Activated T-helper 1 cell treated with anti-CD3 and anti-CD28 coated beads, Interleukin-12 subunit alpha, Interleukin-12 subunit beta, Interleukin-2, Interleukin-4 antibody, amounts not matched to agents 30 ng/mL and 10 ng/mL and 1 ng/mL, durations not matched to agents 14 hours and 24 hours and 36 hours (primary cell): ENCODE measurements at regions not wholly inside any gene's neighbourhood (a gene's known extent, or its start where the extent isn't known, plus 50 kb on each side); places are given as distances from the start of the nearest gene placed in this dataset.
"Not testable (repeated sequence)": the region's sequence is repeated elsewhere in the genome, so short reads cannot be mapped to it uniquely, and the experiment has no call there.

Source experiments
- DNase-seq: peaks from one replicate; pipeline ENCODE4 v3.0.0; 2021; ENCODE audit warnings: low spot score
- H3K27ac Mint-ChIP-seq: one replicate; pipeline ENCODE4 v1.8.0; 2021; ENCODE audit warnings: mild to moderate bottlenecking, mixed read lengths
- H3K27me3 Mint-ChIP-seq: one replicate; pipeline ENCODE4 v1.8.0; 2022; ENCODE audit warnings: mild to moderate bottlenecking, moderate library complexity, mixed read lengths; ENCODE audit not compliant: insufficient read depth
- H3K36me3 Mint-ChIP-seq: one replicate; pipeline ENCODE4 v1.8.0; 2021; ENCODE audit warnings: low read depth, mixed read lengths
- H3K4me1 Mint-ChIP-seq: one replicate; pipeline ENCODE4 v1.8.0; 2021; ENCODE audit warnings: low read depth, mixed read lengths
- H3K4me3 Mint-ChIP-seq: one replicate; pipeline ENCODE4 v1.8.0; 2021; ENCODE audit warnings: mild to moderate bottlenecking, moderate library complexity, mixed read lengths
- H3K9me3 Mint-ChIP-seq: one replicate; pipeline ENCODE4 v1.8.0; 2021; ENCODE audit warnings: mixed read lengths
- intact Hi-C: fragments of 100-400 bp; cut with micrococcal nuclease; formaldehyde crosslinking; loops from one replicate; pipeline ENCODE4 v1.15.1; 2024

GRCh38 chrX:80508083-80508482, 87.8 kb downstream of the TENT5D start:
- H3K27me3 Mint-ChIP-seq, H3K9me3 Mint-ChIP-seq, H3K4me3 Mint-ChIP-seq, H3K27ac Mint-ChIP-seq, DNase-seq, H3K36me3 Mint-ChIP-seq, intact Hi-C loops, H3K4me1 Mint-ChIP-seq: not testable (repeated sequence)

DNA sequence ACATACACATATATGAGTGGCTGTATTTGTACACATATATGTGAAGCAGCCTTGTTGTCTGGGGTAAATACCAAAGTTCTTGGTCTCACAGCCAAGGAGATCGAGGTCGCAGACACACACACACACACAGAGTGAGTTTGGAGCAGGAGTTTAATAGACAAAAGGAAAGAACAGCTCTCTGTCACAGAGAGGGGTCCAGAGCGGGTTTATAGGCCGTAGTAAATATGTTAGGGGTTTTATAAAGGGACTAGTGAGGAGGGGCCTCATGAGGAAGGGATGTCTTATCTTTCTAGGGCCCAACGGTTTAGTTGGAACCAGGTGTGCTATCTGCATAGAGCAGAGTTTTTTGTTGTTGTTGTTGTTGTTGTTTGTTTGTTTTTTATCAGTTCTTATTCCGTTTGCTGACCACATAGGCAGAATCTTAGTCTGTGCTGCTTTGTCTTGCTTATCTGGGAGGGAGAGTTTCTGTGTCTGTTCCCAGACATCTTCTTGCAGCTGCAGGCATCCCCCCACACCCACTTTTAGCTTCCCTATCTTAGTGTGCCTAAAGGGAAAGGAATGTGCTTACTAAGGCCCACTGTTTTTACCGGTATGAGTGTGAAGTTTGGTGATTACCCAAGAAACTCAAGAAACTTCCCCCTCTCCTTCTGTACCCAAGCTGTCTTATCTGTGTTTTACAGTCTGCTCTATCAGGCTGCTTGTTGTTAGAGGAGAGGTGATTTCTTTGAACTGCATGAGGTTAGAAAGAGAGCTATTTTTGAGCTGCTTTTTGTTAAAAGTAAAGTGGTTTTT, 91.9 kb downstream of the TENT5D start:
- Mint-ChIP-seq H3K4me3 (no peak overlapping the region), H3K36me3 (no peaks in the 10 kb centered on the region), H3K4me1 (no peaks in the 10 kb centered on the region), H3K9me3 (no peaks in the 10 kb centered on the region), H3K27me3 (no peaks in the 10 kb centered on the region), H3K27ac (no peak overlapping the region)
- no peak for DNase-seq
- intact Hi-C loops, result no loop called here

DNA sequence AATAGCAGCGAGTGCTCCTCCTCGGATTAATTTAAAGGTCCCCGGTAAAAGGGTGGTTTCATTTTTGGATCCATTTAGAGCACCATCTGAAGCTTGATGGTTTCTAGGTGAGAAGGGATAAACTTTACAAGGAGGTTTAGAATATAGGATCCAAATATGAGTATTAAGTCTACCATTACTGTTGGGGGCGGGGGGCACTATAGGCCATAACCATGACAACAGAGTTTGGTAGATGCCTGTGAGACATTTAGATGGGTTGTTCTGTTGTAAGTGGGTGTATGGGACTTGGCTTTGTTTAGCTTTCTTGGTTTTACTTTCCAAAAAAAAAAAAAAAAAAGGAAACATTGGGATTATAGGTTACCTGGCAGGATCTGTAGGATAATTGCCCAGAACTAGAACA, 92.7 kb downstream of the TENT5D start:
- no peak for DNase-seq
- Mint-ChIP-seq H3K27ac (no peak overlapping the region), H3K27me3 (no peaks in the 10 kb centered on the region), H3K9me3 (no peaks in the 10 kb centered on the region), H3K36me3 (no peaks in the 10 kb centered on the region), H3K4me3 (no peak overlapping the region), H3K4me1 (no peaks in the 10 kb centered on the region)
- intact Hi-C loops, result no loop called here

GRCh38 chrX:80513625-80514024, 93.4 kb downstream of the TENT5D start:
- no peak overlapping the region for H3K27ac Mint-ChIP-seq
- H3K9me3 Mint-ChIP-seq, result no peaks in the 10 kb centered on the region
- H3K36me3 Mint-ChIP-seq, result no peaks in the 10 kb centered on the region

GRCh38 chrX:80537096-80537495, 116.8 kb downstream of the TENT5D start:
- no peak overlapping the region for H3K4me3 Mint-ChIP-seq

More at GRCh38 chrX:80513625-80514024, 93.4 kb downstream of the TENT5D start:
- intact Hi-C loops, result no loop called here
- Mint-ChIP-seq H3K4me1 (no peaks in the 10 kb centered on the region), H3K27me3 (no peaks in the 10 kb centered on the region), H3K4me3 (no peak overlapping the region)
- DNase-seq, result no peak

GRCh38 chrX:80550722-80551121, 130.5 kb downstream of the TENT5D start:
- no peaks in the 10 kb centered on the region for H3K4me1 Mint-ChIP-seq
- no peaks in the 10 kb centered on the region for H3K27me3 Mint-ChIP-seq
- intact Hi-C loops, result no loop called here
- no peaks in the 10 kb centered on the region for H3K36me3 Mint-ChIP-seq
- H3K4me3 Mint-ChIP-seq, result no peak overlapping the region
- H3K9me3 Mint-ChIP-seq, result no peaks in the 10 kb centered on the region
- H3K27ac Mint-ChIP-seq, result no peak overlapping the region
- DNase-seq, result no peak

More at GRCh38 chrX:80537096-80537495, 116.8 kb downstream of the TENT5D start:
- intact Hi-C loops, result no loop called here
- Mint-ChIP-seq H3K27me3 (no peaks in the 10 kb centered on the region), H3K9me3 (no peaks in the 10 kb centered on the region), H3K27ac (no peak overlapping the region), H3K36me3 (no peaks in the 10 kb centered on the region), H3K4me1 (no peaks in the 10 kb centered on the region)
- DNase-seq, result no peak

- no peak overlapping the region for H3K4me3 Mint-ChIP-seq
- no peaks in the 10 kb centered on the region for H3K4me1 Mint-ChIP-seq
- H3K9me3 Mint-ChIP-seq, result no peaks in the 10 kb centered on the region
- intact Hi-C loops, result no loop called here
- no peak overlapping the region for H3K27ac Mint-ChIP-seq
- DNase-seq, result no peak
- H3K36me3 Mint-ChIP-seq, result no peaks in the 10 kb centered on the region
- no peaks in the 10 kb centered on the region for H3K27me3 Mint-ChIP-seq
Measured at GRCh38 chrX:80556148-80556547, 135.9 kb downstream of the TENT5D start.

DNA sequence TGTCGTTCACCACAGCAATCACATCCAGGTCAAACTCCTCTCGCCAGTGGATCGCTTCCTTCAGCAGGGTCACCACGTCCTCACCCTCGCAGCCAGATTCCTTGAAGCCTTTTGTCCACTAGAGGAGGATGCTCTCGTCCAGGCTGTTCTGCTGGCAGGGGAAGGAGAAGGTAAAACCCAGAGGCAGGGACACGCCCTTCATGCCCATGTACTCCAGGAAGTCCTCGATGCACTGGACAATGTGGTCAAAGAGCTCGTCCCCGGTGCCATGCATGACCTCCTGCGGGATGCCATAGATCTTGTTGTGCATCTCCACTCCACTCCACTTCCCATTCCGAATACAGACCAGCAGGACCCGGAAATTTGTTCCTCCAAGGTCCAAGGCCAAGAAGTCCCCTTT, 152.4 kb downstream of the TENT5D start:
- DNase-seq, result no peak
- peaks cover 1% of the 10 kb centered on the region for H3K27me3 Mint-ChIP-seq
- no peaks in the 10 kb centered on the region for H3K36me3 Mint-ChIP-seq
- H3K4me3 Mint-ChIP-seq, result no peak overlapping the region
- intact Hi-C loops, result no loop called here
- H3K27ac Mint-ChIP-seq, result no peak overlapping the region
- peaks cover 4% of the 10 kb centered on the region for H3K9me3 Mint-ChIP-seq
- no peaks in the 10 kb centered on the region for H3K4me1 Mint-ChIP-seq

- no peak for DNase-seq
- Mint-ChIP-seq H3K27ac (no peak overlapping the region), H3K4me3 (no peak overlapping the region), H3K9me3 (peaks cover 4% of the 10 kb centered on the region), H3K4me1 (no peaks in the 10 kb centered on the region), H3K36me3 (no peaks in the 10 kb centered on the region), H3K27me3 (peaks cover 1% of the 10 kb centered on the region)
- intact Hi-C loops, result no loop called here
Measured at GRCh38 chrX:80573275-80573674, 153.0 kb downstream of the TENT5D start.

DNA sequence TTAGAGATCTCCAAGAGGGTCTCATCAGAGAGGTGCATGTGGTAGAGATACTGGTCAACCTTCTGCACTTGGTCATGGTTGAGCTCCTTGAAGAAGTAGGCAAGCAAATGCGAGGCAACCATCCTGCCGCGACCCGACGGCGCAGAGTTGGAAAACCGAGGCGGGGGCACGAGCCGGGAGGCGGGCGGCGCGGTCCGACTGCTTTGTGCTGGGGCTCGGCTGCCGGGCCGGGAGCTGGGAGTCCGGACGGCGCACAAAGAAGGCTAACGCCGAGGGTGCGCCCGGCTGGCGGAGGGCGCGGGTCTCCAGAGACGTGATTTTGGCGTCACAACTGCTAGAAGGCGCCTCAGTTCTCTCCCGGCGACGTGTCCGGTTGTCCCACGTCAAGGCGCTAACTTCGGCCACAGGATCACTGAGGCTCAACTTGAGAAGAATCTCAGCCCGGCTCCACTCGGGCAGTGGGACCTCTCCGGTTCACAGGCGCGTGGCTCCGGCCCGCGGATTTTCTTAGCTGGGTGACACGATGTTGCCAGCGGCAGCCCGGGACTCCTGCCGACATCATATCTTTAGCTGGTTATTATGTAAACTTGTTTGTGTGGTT, 154.3 kb downstream of the TENT5D start:
- H3K4me1 Mint-ChIP-seq, H3K27me3 Mint-ChIP-seq, H3K27ac Mint-ChIP-seq, H3K9me3 Mint-ChIP-seq, intact Hi-C loops, DNase-seq, H3K36me3 Mint-ChIP-seq, H3K4me3 Mint-ChIP-seq: not testable (repeated sequence)

GRCh38 chrX:80576267-80576666, 156.0 kb downstream of the TENT5D start:
- Mint-ChIP-seq H3K4me3 (no peak overlapping the region), H3K27ac (no peak overlapping the region), H3K36me3 (no peaks in the 10 kb centered on the region), H3K27me3 (no peaks in the 10 kb centered on the region), H3K9me3 (no peaks in the 10 kb centered on the region), H3K4me1 (no peaks in the 10 kb centered on the region)
- intact Hi-C loops, result no loop called here
- no peak for DNase-seq

- no peaks in the 10 kb centered on the region for H3K27me3 Mint-ChIP-seq
- H3K9me3 Mint-ChIP-seq, result no peaks in the 10 kb centered on the region
- no peaks in the 10 kb centered on the region for H3K4me1 Mint-ChIP-seq
- intact Hi-C loops, result no loop called here
- no peak for DNase-seq
- H3K27ac Mint-ChIP-seq, result no peak overlapping the region
- H3K4me3 Mint-ChIP-seq, result no peak overlapping the region
- no peaks in the 10 kb centered on the region for H3K36me3 Mint-ChIP-seq
Measured at GRCh38 chrX:80576806-80577533, 156.7 kb downstream of the TENT5D start.

GRCh38 chrX:80578517-80579105, 158.4 kb downstream of the TENT5D start:
- Mint-ChIP-seq H3K27ac (no peak overlapping the region), H3K27me3 (no peaks in the 10 kb centered on the region), H3K4me1 (no peaks in the 10 kb centered on the region), H3K9me3 (no peaks in the 10 kb centered on the region), H3K36me3 (no peaks in the 10 kb centered on the region), H3K4me3 (no peak overlapping the region)
- intact Hi-C loops, result loop anchor here (2.0 kb wide), 1 partner anchor 148 kb away; no protein-coding TSS in a partner anchor
- DNase-seq, result no peak
